CD4-positive, alpha-beta T cell treated with Interleukin-4 for 4 hours (primary cell): ENCODE measurements at regions not wholly inside any gene's neighbourhood (a gene's known extent, or its start where the extent isn't known, plus 50 kb on each side); places are given as distances from the start of the nearest gene placed in this dataset.
A peak's percentile ranks its signal among the peaks of the same experiment; 100 is the strongest.

Source experiments
- DNase-seq: peaks from one replicate; pipeline ENCODE4 v3.0.0-alpha.2; 2020

- DNase-seq = no peak
Observed at GRCh38 chr15:85847031-85847430, 52.3 kb upstream of the KLHL25 start.

- no peak for DNase-seq
Observed at GRCh38 chr15:85849946-85850345, 55.2 kb upstream of the KLHL25 start.

- DNase-seq = no peak
Observed at GRCh38 chr15:85852969-85853368, 58.2 kb upstream of the KLHL25 start.

- DNase-seq = peak; percentile 70
Observed at GRCh38 chr15:85854345-85855097, 59.8 kb upstream of the KLHL25 start.

GRCh38 chr15:85858586-85859375 is 64.1 kb upstream of the KLHL25 start:
- peak; percentile 67 for DNase-seq

- no peak for DNase-seq
Observed at GRCh38 chr15:85859671-85860070, 64.9 kb upstream of the KLHL25 start.

- no peak for DNase-seq
Observed at GRCh38 chr15:85860394-85861161, 65.9 kb upstream of the KLHL25 start.

GRCh38 chr15:85865070-85865684 is 70.5 kb upstream of the KLHL25 start:
- DNase-seq = no peak

GRCh38 chr15:85867250-85867649 is 72.5 kb upstream of the KLHL25 start:
- DNase-seq = no peak

GRCh38 chr15:85869124-85869523 is 74.4 kb upstream of the KLHL25 start:
- no peak for DNase-seq

GRCh38 chr15:85870216-85871014 is 75.7 kb upstream of the KLHL25 start:
- DNase-seq = no peak

- no peak for DNase-seq
Observed at GRCh38 chr15:85871545-85871944, 76.8 kb upstream of the KLHL25 start.

GRCh38 chr15:85872125-85872524 is 77.4 kb upstream of the KLHL25 start:
- DNase-seq = no peak

- no peak for DNase-seq
Observed at GRCh38 chr15:85874236-85874635, 79.5 kb upstream of the KLHL25 start.

GRCh38 chr15:85875756-85876155 is 81.0 kb upstream of the KLHL25 start:
- DNase-seq = no peak

- no peak for DNase-seq
Observed at GRCh38 chr15:85878828-85879225, 84.1 kb upstream of the KLHL25 start.

- no peak for DNase-seq
Observed at GRCh38 chr15:85879334-85880163, 84.8 kb upstream of the KLHL25 start.

GRCh38 chr15:85880501-85881190 is 85.9 kb upstream of the KLHL25 start:
- DNase-seq = no peak

GRCh38 chr15:85886309-85886811 is 91.6 kb upstream of the KLHL25 start:
- DNase-seq = no peak

GRCh38 chr15:85889956-85890619 is 95.4 kb upstream of the KLHL25 start:
- no peak for DNase-seq
